GM12892 (cell line): ENCODE measurements at regions not wholly inside any gene's neighbourhood (a gene's known extent, or its start where the extent isn't known, plus 50 kb on each side); places are given as distances from the start of the nearest gene placed in this dataset.

Experiments used
- POLR2A ChIP-seq: IDR thresholded peaks from 2 replicates; pipeline ENCODE4 v1.6.1; 2011; ENCODE audit warnings: low read depth, low read length, control low read depth
- POLR2AphosphoS5 ChIP-seq: IDR thresholded peaks from 2 replicates; pipeline ENCODE4 v1.6.1; 2011; ENCODE audit warnings: low read depth, low read length, control low read depth
- TAF1 ChIP-seq: IDR thresholded peaks from 2 replicates; pipeline ENCODE4 v1.6.1; 2011; ENCODE audit warnings: low read depth, mild to moderate bottlenecking, control low read depth, low read length, borderline replicate concordance

GRCh38 chr18:76273036-76273545 lies 222.0 kb downstream of the ZNF516 start:
- TF ChIP-seq TAF1: no peak
- no peak for TF ChIP-seq POLR2A
- TF ChIP-seq POLR2AphosphoS5: no peak
